Smooth muscle cell (in vitro differentiated cells): ENCODE measurements at regions not wholly inside any gene's neighbourhood (a gene's known extent, or its start where the extent isn't known, plus 50 kb on each side); places are given as distances from the start of the nearest gene placed in this dataset.

Experiments
- DNase-seq: peaks from one replicate; lab custom pipeline; 2025; ENCODE audit not compliant: unreplicated experiment; lab: John Stamatoyannopoulos, UW
- H2AFZ ChIP-seq: fragments of 200-600 bp; sonication (generic); 2 replicates; pipeline ENCODE4 v1.6.0; 2016; ENCODE audit warnings: antibody characterized with exemption, low read depth, mild to moderate bottlenecking
- H3F3A ChIP-seq: fragments of 200-600 bp; sonication (generic); 2 replicates; pipeline ENCODE4 v1.6.0; 2017; ENCODE audit warnings: antibody characterized with exemption, low read depth
- H3K27ac ChIP-seq: fragments of 200-600 bp; sonication (generic); 2 replicates; pipeline ENCODE4 v1.5.1; 2016; ENCODE audit warnings: low read depth, mild to moderate bottlenecking
- H3K27me3 ChIP-seq: fragments of 200-600 bp; sonication (generic); 2 replicates; pipeline ENCODE4 v1.6.1; 2016; ENCODE audit warnings: low read depth, mild to moderate bottlenecking
- H3K36me3 ChIP-seq: fragments of 200-600 bp; sonication (generic); 2 replicates; pipeline ENCODE4 v1.5.1; 2016; ENCODE audit warnings: low read depth
- H3K4me1 ChIP-seq: fragments of 200-600 bp; sonication (generic); 2 replicates; pipeline ENCODE4 v1.5.1; 2016; ENCODE audit warnings: low read depth
- H3K4me2 ChIP-seq: fragments of 200-600 bp; sonication (generic); 2 replicates; pipeline ENCODE4 v1.6.0; 2016; ENCODE audit warnings: mild to moderate bottlenecking
- H3K4me3 ChIP-seq: fragments of 200-600 bp; sonication (generic); 2 replicates; pipeline ENCODE4 v1.5.1; 2016; ENCODE audit warnings: mild to moderate bottlenecking
- H3K79me2 ChIP-seq: fragments of 200-600 bp; sonication (generic); 2 replicates; pipeline ENCODE4 v1.6.0; 2016; ENCODE audit warnings: low read depth, mild to moderate bottlenecking
- H3K9ac ChIP-seq: fragments of 200-600 bp; sonication (generic); 2 replicates; pipeline ENCODE4 v1.6.0; 2016; ENCODE audit warnings: low read depth
- H3K9me3 ChIP-seq: fragments of 200-600 bp; sonication (generic); replicated peaks from 2 replicates; pipeline ENCODE4 v1.5.1; 2016; ENCODE audit warnings: low read depth
- H4K20me1 ChIP-seq: fragments of 200-600 bp; sonication (generic); 2 replicates; pipeline ENCODE4 v1.6.0; 2016; ENCODE audit warnings: low read depth
- WGBS: methylation state at CpG from one replicate; pipeline ENCODE4 v1.1.7; 2016; ENCODE audit warnings: low lambda C conversion rate; 5-methylcytosine and 5-hydroxymethylcytosine counted together
- TF ChIP-seq, protein P1 (sequence below): fragments of 200-600 bp; sonication (generic); IDR thresholded peaks from 2 replicates; pipeline ENCODE4 v1.5.1; 2017; ENCODE audit warnings: borderline replicate concordance, mild to moderate bottlenecking, antibody characterized with exemption; ENCODE audit not compliant: insufficient read depth, poor library complexity, severe bottlenecking

DNA sequence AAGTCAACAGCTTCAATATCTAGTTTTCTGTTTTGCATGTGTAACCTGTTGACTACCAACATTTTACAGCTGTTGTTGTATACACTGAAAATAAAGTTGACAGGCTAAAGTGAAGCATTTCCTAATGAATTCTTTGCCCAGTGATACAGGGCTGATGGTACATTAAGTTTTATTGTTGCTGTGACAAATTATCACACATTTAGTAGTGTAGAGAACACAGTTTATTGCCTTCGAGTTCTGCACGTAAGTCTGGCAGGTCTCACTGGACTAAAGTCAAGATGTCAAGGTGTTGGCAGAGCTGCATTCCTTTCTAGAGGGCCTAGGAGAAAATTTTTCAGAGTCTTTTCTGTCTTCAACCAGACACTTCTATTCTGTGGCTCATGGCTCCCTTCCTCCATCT is 184.2 kb downstream of the SLITRK6 start:
- no peak overlapping the region for H3K27ac ChIP-seq
- H2AFZ ChIP-seq = no peak overlapping the region
- 69% methylated on average over 2 of the region's 2 CpGs for WGBS
- H3K4me2 ChIP-seq = no peak overlapping the region
- H3F3A ChIP-seq = no peaks in the 10 kb centered on the region
- no peak for DNase-seq
- no peak overlapping the region for H3K9ac ChIP-seq
- TF ChIP-seq, protein P1, sequence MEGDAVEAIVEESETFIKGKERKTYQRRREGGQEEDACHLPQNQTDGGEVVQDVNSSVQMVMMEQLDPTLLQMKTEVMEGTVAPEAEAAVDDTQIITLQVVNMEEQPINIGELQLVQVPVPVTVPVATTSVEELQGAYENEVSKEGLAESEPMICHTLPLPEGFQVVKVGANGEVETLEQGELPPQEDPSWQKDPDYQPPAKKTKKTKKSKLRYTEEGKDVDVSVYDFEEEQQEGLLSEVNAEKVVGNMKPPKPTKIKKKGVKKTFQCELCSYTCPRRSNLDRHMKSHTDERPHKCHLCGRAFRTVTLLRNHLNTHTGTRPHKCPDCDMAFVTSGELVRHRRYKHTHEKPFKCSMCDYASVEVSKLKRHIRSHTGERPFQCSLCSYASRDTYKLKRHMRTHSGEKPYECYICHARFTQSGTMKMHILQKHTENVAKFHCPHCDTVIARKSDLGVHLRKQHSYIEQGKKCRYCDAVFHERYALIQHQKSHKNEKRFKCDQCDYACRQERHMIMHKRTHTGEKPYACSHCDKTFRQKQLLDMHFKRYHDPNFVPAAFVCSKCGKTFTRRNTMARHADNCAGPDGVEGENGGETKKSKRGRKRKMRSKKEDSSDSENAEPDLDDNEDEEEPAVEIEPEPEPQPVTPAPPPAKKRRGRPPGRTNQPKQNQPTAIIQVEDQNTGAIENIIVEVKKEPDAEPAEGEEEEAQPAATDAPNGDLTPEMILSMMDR = no peak
- H3K4me1 ChIP-seq = peaks cover 10% of the 10 kb centered on the region
- H3K79me2 ChIP-seq = no peaks in the 10 kb centered on the region
- H3K27me3 ChIP-seq = no peaks in the 10 kb centered on the region
- no peaks in the 10 kb centered on the region for H3K9me3 ChIP-seq
- no peak overlapping the region for H3K4me3 ChIP-seq
- no peaks in the 10 kb centered on the region for H4K20me1 ChIP-seq
- H3K36me3 ChIP-seq = no peaks in the 10 kb centered on the region

DNA sequence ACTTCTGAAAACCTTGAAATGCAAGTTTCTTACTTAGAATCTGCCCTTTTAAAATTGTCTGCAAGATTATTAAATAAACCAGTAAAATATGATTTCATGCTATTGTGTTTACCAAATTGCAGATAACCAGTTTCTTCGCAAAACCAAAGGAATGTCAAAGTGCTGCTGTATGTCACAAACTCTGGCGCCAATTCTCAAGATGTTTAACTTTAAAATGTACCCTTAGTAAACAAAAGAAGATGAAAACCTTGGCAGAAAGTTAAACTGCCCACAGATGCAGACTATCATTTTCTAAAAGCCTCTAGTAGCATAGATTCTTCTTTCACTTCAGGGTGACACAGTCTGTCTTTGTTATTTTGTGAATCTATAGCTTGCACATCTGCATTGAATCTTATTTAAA is 189.2 kb downstream of the SLITRK6 start:
- TF ChIP-seq, protein P1 = no peak
- H3F3A ChIP-seq = no peaks in the 10 kb centered on the region

GRCh38 chr13:85608255-85608829 is 190.9 kb downstream of the SLITRK6 start:
- no peak for DNase-seq

More for the DNA sequence above, 189.2 kb downstream of the SLITRK6 start:
- Histone ChIP-seq H3K27me3 (no peaks in the 10 kb centered on the region), H3K4me1 (no peaks in the 10 kb centered on the region), H3K9ac (no peak overlapping the region), H3K27ac (peak overlapping the region; percentile 34), H3K9me3 (no peaks in the 10 kb centered on the region), H3K79me2 (no peaks in the 10 kb centered on the region), H3K36me3 (no peaks in the 10 kb centered on the region), H2AFZ (peak overlapping the region; percentile 64), H4K20me1 (no peaks in the 10 kb centered on the region), H3K4me2 (peak overlapping the region; percentile 53), H3K4me3 (no peak overlapping the region)
- 45% methylated on average over 2 of the region's 2 CpGs for WGBS
- no peak for DNase-seq

More at GRCh38 chr13:85608255-85608829, 190.9 kb downstream of the SLITRK6 start:
- Histone ChIP-seq H3K4me3 (no peak overlapping the region), H3K79me2 (no peaks in the 10 kb centered on the region), H4K20me1 (no peaks in the 10 kb centered on the region), H3K9me3 (no peaks in the 10 kb centered on the region), H3K4me1 (no peaks in the 10 kb centered on the region), H3K27me3 (no peaks in the 10 kb centered on the region), H3F3A (no peaks in the 10 kb centered on the region), H3K36me3 (no peaks in the 10 kb centered on the region), H3K27ac (no peak overlapping the region), H3K9ac (no peak overlapping the region), H2AFZ (no peak overlapping the region), H3K4me2 (no peak overlapping the region)
- TF ChIP-seq, protein P1 = no peak
- WGBS = 85% methylated on average over 7 of the region's 7 CpGs
